ENCODE measurements at regions not wholly inside any gene's neighbourhood (a gene's known extent, or its start where the extent isn't known, plus 50 kb on each side); places are given as distances from the start of the nearest gene placed in this dataset.

- TF ChIP-seq POLR2AphosphoS5 (IDR thresholded peaks at IDR 0.05; ENCODE audit: low read depth, low read length) = no peak
- no peak for TF ChIP-seq POLR2A (IDR thresholded peaks at IDR 0.05; ENCODE audit: low read depth, low read length)
Measured at GRCh38 chr9:135248721-135249120, 161.3 kb downstream of the OLFM1 start.

Measured in GM12892 (cell line).